NCI-H446 (cell line): ENCODE measurements at regions not wholly inside any gene's neighbourhood (a gene's known extent, or its start where the extent isn't known, plus 50 kb on each side); places are given as distances from the start of the nearest gene placed in this dataset.
"Not testable (repeated sequence)": the region's sequence is repeated elsewhere in the genome, so short reads cannot be mapped to it uniquely, and the experiment has no call there.

Source experiments
- DNase-seq, 2 experiments: peaks; one replicate each; lab custom pipeline; 2025; lab: John Stamatoyannopoulos, UW

- DNase-seq, result no peak
Observed at GRCh38 chr4:104330125-104330905, 164.4 kb downstream of the CXXC4 start.

GRCh38 chr4:104326991-104327694 lies 167.6 kb downstream of the CXXC4 start:
- not testable (repeated sequence) for DNase-seq

- no peak for DNase-seq
Observed at GRCh38 chr4:104302731-104303130, 192.0 kb downstream of the CXXC4 start.

- DNase-seq, result no peak
Observed at GRCh38 chr4:104294811-104295210, 199.9 kb downstream of the CXXC4 start.

- no peak for DNase-seq
Observed at GRCh38 chr4:104286867-104287266, 207.8 kb downstream of the CXXC4 start.

DNA sequence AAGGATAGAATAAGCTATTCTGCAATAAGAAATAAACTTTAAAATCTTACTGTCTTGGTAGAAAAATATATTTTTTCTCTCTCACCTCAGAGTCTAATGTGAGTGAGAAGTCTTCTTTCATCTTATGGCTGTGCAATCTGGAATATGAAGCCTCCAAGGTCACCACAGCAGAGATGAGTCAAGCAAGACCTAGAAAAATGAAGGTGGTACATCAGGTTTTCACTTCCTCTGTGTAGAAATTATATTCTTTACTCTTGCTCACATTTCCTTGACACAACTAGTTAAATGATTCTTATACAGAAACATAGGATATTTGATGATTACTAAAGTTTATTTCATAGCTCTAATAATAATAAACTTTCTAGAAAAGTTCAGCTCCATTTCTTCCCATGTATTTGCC lies 211.4 kb downstream of the CXXC4 start:
- DNase-seq, result no peak

GRCh38 chr4:104279744-104280143 lies 214.9 kb downstream of the CXXC4 start:
- DNase-seq, result no peak

GRCh38 chr4:104272966-104273365 lies 221.7 kb downstream of the CXXC4 start:
- no peak for DNase-seq

DNA sequence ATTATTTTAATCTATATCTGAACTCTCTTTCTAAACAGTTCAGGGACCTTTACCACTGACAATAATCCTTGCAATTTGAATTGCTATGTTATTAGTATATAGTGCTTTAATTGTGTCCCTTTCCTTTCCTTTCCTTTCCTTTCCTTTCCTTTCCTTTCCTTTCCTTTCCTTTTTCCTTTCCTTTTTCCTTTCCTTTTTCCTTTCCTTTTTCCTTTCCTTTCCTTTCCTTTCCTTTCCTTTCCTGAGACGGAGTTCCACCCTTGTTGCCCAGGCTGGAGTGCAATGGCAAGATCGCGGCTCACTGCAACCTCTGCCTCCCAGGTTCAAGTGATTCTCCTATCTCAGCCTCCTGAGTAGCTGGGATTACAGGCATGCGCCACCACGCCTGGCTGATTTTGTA lies 225.1 kb downstream of the CXXC4 start:
- DNase-seq, result not testable (repeated sequence)

DNA sequence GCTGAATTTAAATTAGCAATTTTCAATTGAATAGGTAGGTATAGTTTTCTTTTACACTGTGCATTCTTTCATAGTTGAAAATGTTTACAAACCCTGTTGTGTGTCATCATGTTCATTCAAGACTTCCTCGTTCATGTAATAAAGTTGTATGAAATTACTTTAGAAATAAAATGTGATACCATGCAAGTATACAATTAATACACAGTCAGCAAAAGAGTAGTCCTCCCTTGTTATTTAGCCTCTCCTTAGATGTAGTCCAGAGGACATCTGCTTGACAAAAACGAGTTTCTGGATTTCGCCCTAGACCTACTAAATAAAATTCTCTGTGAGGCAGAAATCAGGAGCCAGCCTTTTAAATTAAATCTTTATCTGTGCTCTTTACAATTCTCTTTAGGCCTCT lies 231.6 kb downstream of the CXXC4 start:
- DNase-seq, result no peak

DNA sequence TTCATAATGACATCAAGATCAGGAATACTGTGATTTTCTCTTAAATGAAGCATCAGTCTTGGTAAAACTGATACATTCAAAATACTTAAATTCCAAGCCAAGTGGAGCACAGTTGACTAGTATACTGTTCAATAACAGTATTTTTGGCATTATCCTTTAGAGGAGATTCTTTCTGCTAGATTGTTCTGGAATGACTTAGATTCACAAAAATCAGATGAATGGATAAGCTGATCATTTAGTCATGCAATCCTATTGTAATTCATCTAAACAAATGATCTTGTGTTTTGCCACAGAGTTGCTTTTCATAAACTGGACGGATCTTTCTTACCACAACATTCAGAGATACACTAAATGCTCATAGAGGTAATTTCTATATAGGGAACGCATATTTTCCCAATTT lies 232.0 kb downstream of the CXXC4 start:
- no peak for DNase-seq

DNA sequence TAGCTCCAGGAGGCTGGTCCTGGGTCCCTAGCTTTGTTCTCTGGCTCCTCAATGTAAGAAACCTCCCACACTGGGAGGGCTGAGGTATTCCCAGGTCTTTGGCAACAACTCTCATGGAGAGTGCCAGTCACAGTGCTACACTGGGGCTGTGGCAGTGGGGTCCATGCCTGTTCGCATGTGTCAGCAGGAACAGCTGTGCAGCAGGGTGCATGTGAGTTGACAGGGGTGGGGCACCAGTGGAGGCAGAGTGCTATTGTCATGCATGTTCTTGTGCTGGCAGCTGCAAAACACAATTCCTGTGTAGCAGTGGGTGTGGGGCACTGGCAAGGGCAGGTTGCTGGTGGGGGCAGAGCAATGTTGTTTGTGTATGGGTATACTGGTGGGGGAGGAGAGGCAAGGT lies 246.0 kb downstream of the CXXC4 start:
- no peak for DNase-seq

- DNase-seq, result no peak
Observed at GRCh38 chr4:104235967-104236366, 258.7 kb downstream of the CXXC4 start.

DNA sequence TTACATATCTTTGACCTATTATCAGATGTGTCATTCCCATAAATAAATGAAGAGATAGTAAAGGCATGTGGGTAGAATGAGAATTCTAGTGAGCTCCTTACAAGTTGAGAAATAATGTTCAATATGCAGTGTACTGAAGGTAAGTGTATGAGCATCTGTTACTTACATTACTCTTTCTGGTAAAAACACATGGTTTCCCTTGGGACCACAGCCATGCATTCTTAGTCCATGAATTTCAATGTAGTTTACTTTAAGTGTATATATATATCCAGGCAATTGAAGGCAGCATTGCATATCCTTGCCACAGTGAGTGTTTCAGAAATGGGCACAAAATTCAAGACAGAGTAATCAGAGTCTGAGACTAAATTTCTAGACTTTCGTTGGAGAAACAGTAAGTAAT lies 277.2 kb downstream of the CXXC4 start:
- DNase-seq, result no peak

DNA sequence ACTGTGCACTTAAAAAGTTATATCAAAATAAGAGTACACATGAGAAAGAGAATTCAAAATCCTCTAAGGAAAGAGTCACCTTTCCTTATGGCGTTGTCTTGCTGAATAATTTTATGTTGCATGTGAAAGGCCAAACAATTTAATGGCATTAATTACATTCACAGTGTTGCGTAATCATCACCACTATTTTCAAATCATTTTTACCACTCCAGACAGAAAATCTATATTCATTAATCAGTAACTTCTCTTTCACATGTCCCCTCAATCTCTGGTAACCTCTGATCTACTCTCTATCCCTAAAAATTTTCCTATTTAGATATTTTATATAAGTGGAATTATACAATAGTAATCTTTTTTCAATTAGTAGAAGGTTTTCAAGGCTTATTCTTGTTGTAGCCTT lies 283.0 kb downstream of the CXXC4 start:
- no peak for DNase-seq

DNA sequence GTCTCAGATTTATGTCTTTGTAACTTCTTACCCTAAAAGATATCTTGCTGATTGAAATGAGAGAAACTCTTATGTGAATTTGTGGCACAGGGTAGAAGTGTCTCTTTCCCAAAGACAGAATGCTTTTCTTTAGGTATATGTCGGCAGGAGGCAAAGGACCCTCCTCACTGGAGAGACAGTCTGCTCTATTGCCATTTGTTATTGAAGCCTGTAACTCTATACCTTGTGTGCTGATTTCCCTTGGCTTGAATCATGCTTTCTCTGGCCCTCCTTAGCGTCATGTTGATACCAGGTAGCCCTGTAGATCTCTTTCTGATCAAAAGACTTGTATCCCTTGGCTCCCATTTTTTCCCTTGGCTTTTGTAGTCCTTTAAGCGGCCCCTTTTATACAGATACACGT lies 284.3 kb downstream of the CXXC4 start:
- no peak for DNase-seq

DNA sequence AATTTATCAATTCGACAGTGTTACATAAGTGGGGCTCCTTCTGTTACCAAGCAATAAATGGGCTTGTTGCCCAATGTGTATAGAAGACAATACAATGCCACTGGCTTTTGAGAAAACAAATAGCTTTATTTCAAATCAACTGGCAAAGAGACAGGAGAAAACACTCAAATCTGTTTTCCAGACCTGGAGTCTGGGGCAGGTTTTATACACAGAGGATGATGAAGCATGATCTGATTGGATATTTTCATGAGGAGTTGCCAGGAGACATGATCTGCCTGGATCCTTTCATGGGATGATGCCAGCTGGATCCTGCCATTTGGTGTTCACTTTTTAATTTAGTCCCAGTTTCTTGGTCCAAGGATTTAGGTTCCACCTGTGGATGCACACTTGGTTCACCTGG lies 287.9 kb downstream of the CXXC4 start:
- peak in 1 of 2 experiments; percentile 3 for DNase-seq

DNA sequence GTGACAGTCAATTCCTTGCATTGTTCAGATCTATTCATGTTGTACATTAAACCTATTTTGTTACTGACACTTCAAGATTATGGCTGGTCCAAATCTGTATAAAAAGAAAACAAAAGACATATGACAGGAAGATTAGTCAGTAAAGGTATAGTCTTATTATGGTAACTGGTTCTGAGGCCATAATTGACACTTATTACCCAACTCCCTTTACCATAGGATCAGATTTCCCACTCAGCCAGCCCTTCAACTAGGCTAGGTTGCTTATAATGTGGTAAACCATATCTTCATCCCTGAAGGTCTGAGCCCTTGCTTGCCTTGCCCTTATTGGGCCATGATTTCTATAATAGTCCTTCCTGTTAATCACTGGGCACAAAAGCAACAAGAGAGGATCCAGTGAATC lies 289.6 kb downstream of the CXXC4 start:
- DNase-seq, result no peak

- no peak for DNase-seq
Observed at GRCh38 chr4:104188301-104188700, 306.4 kb downstream of the CXXC4 start.

GRCh38 chr4:104169437-104169836 lies 325.3 kb downstream of the CXXC4 start:
- DNase-seq, result no peak

GRCh38 chr4:104166749-104167148 lies 327.9 kb downstream of the CXXC4 start:
- DNase-seq, result no peak

- DNase-seq, result no peak
Observed at GRCh38 chr4:104163820-104164219, 330.9 kb downstream of the CXXC4 start.

DNA sequence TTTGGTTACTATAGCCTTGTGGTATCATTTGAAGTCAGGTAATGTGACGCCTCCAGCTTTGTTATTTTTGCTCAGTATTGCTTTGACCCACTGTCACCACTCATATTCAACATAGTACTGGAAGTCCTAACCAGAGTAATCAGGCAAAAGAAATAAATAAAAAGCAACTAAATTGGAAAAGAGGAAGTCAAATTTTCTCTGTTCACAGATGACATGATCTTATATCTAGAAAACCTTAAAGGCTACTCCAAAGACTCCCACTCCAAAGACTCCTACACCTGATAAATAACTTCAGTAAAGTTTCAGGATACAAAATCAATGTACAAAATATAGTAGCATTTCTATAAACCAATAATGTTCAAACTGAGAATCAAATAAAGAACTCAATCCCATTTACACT lies 348.6 kb downstream of the CXXC4 start:
- no peak for DNase-seq

DNA sequence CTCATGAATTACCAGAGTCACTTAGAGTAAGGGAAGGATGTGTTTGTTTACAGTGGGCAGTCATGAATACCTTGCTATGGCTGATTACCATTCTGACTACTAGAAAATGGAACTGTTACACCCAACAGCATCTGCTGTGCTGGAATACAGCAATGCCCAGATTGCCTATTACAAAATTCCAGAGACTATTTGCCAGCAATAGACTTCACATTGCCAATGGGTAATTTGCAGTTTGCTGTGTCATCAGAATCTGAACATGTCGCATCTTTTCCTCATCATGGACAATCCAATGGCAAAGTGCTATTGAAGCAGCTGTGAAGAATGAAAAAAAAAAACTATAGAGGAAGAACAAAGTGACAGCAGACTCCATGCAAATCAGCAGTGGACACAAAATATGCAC lies 356.6 kb downstream of the CXXC4 start:
- DNase-seq, result peak in 1 of 2 experiments; percentile 58
